ENCODE measurements at regions not wholly inside any gene's neighbourhood (a gene's known extent, or its start where the extent isn't known, plus 50 kb on each side); places are given as distances from the start of the nearest gene placed in this dataset.

- TF ChIP-seq POLR2A (IDR thresholded peaks at IDR 0.05), result no peak
- TF ChIP-seq CTCF (IDR thresholded peaks at IDR 0.05), result no peak
These were observed 292.3 kb downstream of the PMP22 start for GRCh38 chr17:14972844-14973243.

Measured in Peyer's patch (tissue), 4 donors.